ENCODE measurements at regions not wholly inside any gene's neighbourhood (a gene's known extent, or its start where the extent isn't known, plus 50 kb on each side); places are given as distances from the start of the nearest gene placed in this dataset.

DNA sequence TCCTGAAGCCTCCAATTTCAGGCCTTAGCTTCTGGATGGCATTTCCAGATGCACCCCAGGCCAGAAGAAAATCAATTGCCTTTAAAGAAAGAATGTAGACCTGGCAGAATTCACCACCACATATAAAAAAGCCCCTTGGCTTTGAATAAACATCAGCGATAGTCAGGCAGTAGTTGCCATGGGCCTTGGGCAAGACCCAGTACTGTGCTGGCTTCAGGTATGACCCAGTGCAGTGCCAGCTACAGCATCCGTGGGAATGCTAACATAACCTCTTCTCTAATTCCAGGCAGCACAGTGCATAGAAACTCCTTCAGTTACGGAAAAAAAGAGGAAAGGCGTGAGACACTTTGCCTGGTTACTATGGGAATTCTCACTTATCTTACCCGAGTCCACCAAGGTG lies 539.6 kb upstream of the LRRTM4 start:
- Histone ChIP-seq H3K27me3 (ENCODE audit: low read length) (no peaks in the 10 kb centered on the region), H3K27ac (ENCODE audit: low read length) (no peak overlapping the region), H3K9ac (ENCODE audit: low read length) (no peak overlapping the region), H4K20me1 (ENCODE audit: insufficient read depth, low read depth, low read length) (no peaks in the 10 kb centered on the region), H3K36me3 (ENCODE audit: insufficient read depth, low read length) (no peaks in the 10 kb centered on the region), H3K79me2 (ENCODE audit: low read length) (no peaks in the 10 kb centered on the region), H3K9me3 (ENCODE audit: low read length) (peaks cover 35% of the 10 kb centered on the region), H3K9me2 (replicated peaks; ENCODE audit: insufficient read depth, low read length) (no peaks in the 10 kb centered on the region), H3K4me2 (ENCODE audit: low read depth, low read length, poor library complexity, severe bottlenecking) (no peak overlapping the region), H2AFZ (ENCODE audit: low read length) (no peak overlapping the region), H3K4me3 (ENCODE audit: low read length) (no peak overlapping the region), H3K4me1 (ENCODE audit: low read length) (no peaks in the 10 kb centered on the region)
- DNase-seq: no peak

GRCh38 chr2:78063246-78064020 lies 541.3 kb upstream of the LRRTM4 start:
- H3K9me3 ChIP-seq (ENCODE audit: low read length): peaks cover 26% of the 10 kb centered on the region
- H3K36me3 ChIP-seq (ENCODE audit: insufficient read depth, low read length): no peaks in the 10 kb centered on the region
- no peaks in the 10 kb centered on the region for H4K20me1 ChIP-seq (ENCODE audit: insufficient read depth, low read depth, low read length)
- H2AFZ ChIP-seq (ENCODE audit: low read length): no peak overlapping the region
- H3K9ac ChIP-seq (ENCODE audit: low read length): no peak overlapping the region
- H3K27ac ChIP-seq (ENCODE audit: low read length): no peak overlapping the region
- H3K79me2 ChIP-seq (ENCODE audit: low read length): no peaks in the 10 kb centered on the region
- H3K9me2 ChIP-seq (replicated peaks; ENCODE audit: insufficient read depth, low read length): no peaks in the 10 kb centered on the region
- no peaks in the 10 kb centered on the region for H3K4me1 ChIP-seq (ENCODE audit: low read length)
- H3K4me3 ChIP-seq (ENCODE audit: low read length): no peak overlapping the region
- H3K27me3 ChIP-seq (ENCODE audit: low read length): no peaks in the 10 kb centered on the region
- DNase-seq: no peak
- H3K4me2 ChIP-seq (ENCODE audit: low read depth, low read length, poor library complexity, severe bottlenecking): no peak overlapping the region

GRCh38 chr2:78065366-78065765 lies 543.2 kb upstream of the LRRTM4 start:
- Histone ChIP-seq H2AFZ (ENCODE audit: low read length) (no peak overlapping the region), H3K27me3 (ENCODE audit: low read length) (no peaks in the 10 kb centered on the region), H3K9ac (ENCODE audit: low read length) (no peak overlapping the region), H4K20me1 (ENCODE audit: insufficient read depth, low read depth, low read length) (no peaks in the 10 kb centered on the region), H3K79me2 (ENCODE audit: low read length) (no peaks in the 10 kb centered on the region), H3K27ac (ENCODE audit: low read length) (no peak overlapping the region), H3K4me2 (ENCODE audit: low read depth, low read length, poor library complexity, severe bottlenecking) (no peak overlapping the region), H3K36me3 (ENCODE audit: insufficient read depth, low read length) (no peaks in the 10 kb centered on the region), H3K4me3 (ENCODE audit: low read length) (no peak overlapping the region), H3K4me1 (ENCODE audit: low read length) (no peaks in the 10 kb centered on the region), H3K9me2 (replicated peaks; ENCODE audit: insufficient read depth, low read length) (no peaks in the 10 kb centered on the region), H3K9me3 (ENCODE audit: low read length) (peaks cover 10% of the 10 kb centered on the region)
- DNase-seq: peak; percentile 33

- Histone ChIP-seq H2AFZ (ENCODE audit: low read length) (no peak overlapping the region), H4K20me1 (ENCODE audit: insufficient read depth, low read depth, low read length) (no peaks in the 10 kb centered on the region), H3K27ac (ENCODE audit: low read length) (no peak overlapping the region), H3K27me3 (ENCODE audit: low read length) (no peaks in the 10 kb centered on the region), H3K4me3 (ENCODE audit: low read length) (no peak overlapping the region), H3K9ac (ENCODE audit: low read length) (no peak overlapping the region), H3K36me3 (ENCODE audit: insufficient read depth, low read length) (no peaks in the 10 kb centered on the region), H3K9me3 (ENCODE audit: low read length) (peaks cover 7% of the 10 kb centered on the region), H3K4me2 (ENCODE audit: low read depth, low read length, poor library complexity, severe bottlenecking) (no peak overlapping the region), H3K79me2 (ENCODE audit: low read length) (no peaks in the 10 kb centered on the region), H3K4me1 (ENCODE audit: low read length) (no peaks in the 10 kb centered on the region), H3K9me2 (replicated peaks; ENCODE audit: insufficient read depth, low read length) (no peaks in the 10 kb centered on the region)
- DNase-seq: no peak
Measured at GRCh38 chr2:78068808-78069207, 546.6 kb upstream of the LRRTM4 start.

GRCh38 chr2:78070693-78071092 lies 548.5 kb upstream of the LRRTM4 start:
- no peak for DNase-seq
- no peaks in the 10 kb centered on the region for H4K20me1 ChIP-seq (ENCODE audit: insufficient read depth, low read depth, low read length)
- H3K36me3 ChIP-seq (ENCODE audit: insufficient read depth, low read length): no peaks in the 10 kb centered on the region
- H3K9me3 ChIP-seq (ENCODE audit: low read length): peaks cover 9% of the 10 kb centered on the region
- no peak overlapping the region for H3K4me2 ChIP-seq (ENCODE audit: low read depth, low read length, poor library complexity, severe bottlenecking)
- no peaks in the 10 kb centered on the region for H3K9me2 ChIP-seq (replicated peaks; ENCODE audit: insufficient read depth, low read length)
- no peaks in the 10 kb centered on the region for H3K4me1 ChIP-seq (ENCODE audit: low read length)
- H3K79me2 ChIP-seq (ENCODE audit: low read length): no peaks in the 10 kb centered on the region
- H3K27me3 ChIP-seq (ENCODE audit: low read length): no peaks in the 10 kb centered on the region
- no peak overlapping the region for H2AFZ ChIP-seq (ENCODE audit: low read length)
- H3K27ac ChIP-seq (ENCODE audit: low read length): no peak overlapping the region
- H3K9ac ChIP-seq (ENCODE audit: low read length): no peak overlapping the region
- H3K4me3 ChIP-seq (ENCODE audit: low read length): no peak overlapping the region

DNA sequence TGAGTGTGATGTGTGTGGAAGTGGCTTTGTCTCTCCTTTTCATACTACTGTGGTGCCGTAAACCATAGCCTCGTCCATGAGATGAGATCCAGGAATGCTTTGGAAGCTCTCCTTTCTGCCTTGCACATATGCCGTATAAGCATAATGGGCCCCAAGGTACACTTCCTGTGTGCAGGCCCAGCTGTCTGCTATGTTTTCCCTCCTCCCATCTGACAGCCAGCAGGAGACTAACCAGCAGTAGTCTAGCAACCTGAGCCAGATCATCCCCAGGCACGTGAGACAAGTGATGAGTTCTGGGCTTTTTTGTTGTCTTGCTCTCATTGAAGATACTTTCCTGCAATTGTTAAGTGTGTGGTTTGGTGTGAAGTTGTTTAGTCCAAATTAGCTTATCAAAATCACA lies 555.5 kb upstream of the LRRTM4 start:
- H3K79me2 ChIP-seq (ENCODE audit: low read length): no peaks in the 10 kb centered on the region
- H3K4me3 ChIP-seq (ENCODE audit: low read length): no peak overlapping the region
- no peaks in the 10 kb centered on the region for H3K36me3 ChIP-seq (ENCODE audit: insufficient read depth, low read length)
- DNase-seq: no peak
- no peak overlapping the region for H2AFZ ChIP-seq (ENCODE audit: low read length)
- no peaks in the 10 kb centered on the region for H3K9me2 ChIP-seq (replicated peaks; ENCODE audit: insufficient read depth, low read length)
- H3K4me1 ChIP-seq (ENCODE audit: low read length): no peaks in the 10 kb centered on the region
- H3K27ac ChIP-seq (ENCODE audit: low read length): no peak overlapping the region
- H3K27me3 ChIP-seq (ENCODE audit: low read length): no peaks in the 10 kb centered on the region
- no peak overlapping the region for H3K4me2 ChIP-seq (ENCODE audit: low read depth, low read length, poor library complexity, severe bottlenecking)
- H3K9me3 ChIP-seq (ENCODE audit: low read length): peaks cover 29% of the 10 kb centered on the region
- no peaks in the 10 kb centered on the region for H4K20me1 ChIP-seq (ENCODE audit: insufficient read depth, low read depth, low read length)
- no peak overlapping the region for H3K9ac ChIP-seq (ENCODE audit: low read length)

GRCh38 chr2:78082555-78082954 lies 560.4 kb upstream of the LRRTM4 start:
- Histone ChIP-seq H3K9ac (ENCODE audit: low read length) (no peak overlapping the region), H4K20me1 (ENCODE audit: insufficient read depth, low read depth, low read length) (no peaks in the 10 kb centered on the region), H3K4me2 (ENCODE audit: low read depth, low read length, poor library complexity, severe bottlenecking) (no peak overlapping the region), H3K36me3 (ENCODE audit: insufficient read depth, low read length) (no peaks in the 10 kb centered on the region), H2AFZ (ENCODE audit: low read length) (no peak overlapping the region), H3K4me1 (ENCODE audit: low read length) (no peaks in the 10 kb centered on the region), H3K79me2 (ENCODE audit: low read length) (no peaks in the 10 kb centered on the region), H3K9me2 (replicated peaks; ENCODE audit: insufficient read depth, low read length) (no peaks in the 10 kb centered on the region), H3K9me3 (ENCODE audit: low read length) (peaks cover 23% of the 10 kb centered on the region), H3K27ac (ENCODE audit: low read length) (no peak overlapping the region), H3K27me3 (ENCODE audit: low read length) (no peaks in the 10 kb centered on the region), H3K4me3 (ENCODE audit: low read length) (no peak overlapping the region)
- DNase-seq: no peak

- DNase-seq: no peak
- H3K9me3 ChIP-seq (ENCODE audit: low read length): peaks cover 42% of the 10 kb centered on the region
- no peak overlapping the region for H3K4me3 ChIP-seq (ENCODE audit: low read length)
- no peaks in the 10 kb centered on the region for H4K20me1 ChIP-seq (ENCODE audit: insufficient read depth, low read depth, low read length)
- H3K9ac ChIP-seq (ENCODE audit: low read length): no peak overlapping the region
- H3K4me1 ChIP-seq (ENCODE audit: low read length): no peaks in the 10 kb centered on the region
- no peak overlapping the region for H3K4me2 ChIP-seq (ENCODE audit: low read depth, low read length, poor library complexity, severe bottlenecking)
- H3K79me2 ChIP-seq (ENCODE audit: low read length): no peaks in the 10 kb centered on the region
- no peak overlapping the region for H3K27ac ChIP-seq (ENCODE audit: low read length)
- H3K9me2 ChIP-seq (replicated peaks; ENCODE audit: insufficient read depth, low read length): no peaks in the 10 kb centered on the region
- no peaks in the 10 kb centered on the region for H3K27me3 ChIP-seq (ENCODE audit: low read length)
- no peak overlapping the region for H2AFZ ChIP-seq (ENCODE audit: low read length)
- H3K36me3 ChIP-seq (ENCODE audit: insufficient read depth, low read length): no peaks in the 10 kb centered on the region
Measured at GRCh38 chr2:78093436-78093835, 571.3 kb upstream of the LRRTM4 start.
